ENCODE measurements at regions not wholly inside any gene's neighbourhood (a gene's known extent, or its start where the extent isn't known, plus 50 kb on each side); places are given as distances from the start of the nearest gene placed in this dataset.

GRCh38 chr9:16143310-16143709 lies 590.5 kb downstream of the CCDC171 start:
- Histone ChIP-seq H3K4me1 (replicated peaks; ENCODE audit: insufficient read depth) (no peaks in the 10 kb centered on the region), H3K27ac (no peak overlapping the region), H4K20me1 (ENCODE audit: insufficient read depth) (no peaks in the 10 kb centered on the region), H3K36me3 (ENCODE audit: low read depth) (no peaks in the 10 kb centered on the region), H2AFZ (no peak overlapping the region), H3K79me2 (ENCODE audit: low read depth) (no peaks in the 10 kb centered on the region), H3K9me3 (ENCODE audit: insufficient read depth, low read depth) (no peaks in the 10 kb centered on the region), H3K27me3 (ENCODE audit: insufficient read depth, low read depth) (no peaks in the 10 kb centered on the region), H3K9me2 (ENCODE audit: insufficient read depth) (no peaks in the 10 kb centered on the region), H3K4me3 (no peak overlapping the region), H3F3A (ENCODE audit: insufficient read depth, low read depth) (no peaks in the 10 kb centered on the region), H3K4me2 (no peak overlapping the region)
- no TSS peak for BruUV-seq (replicated peaks)
- CTCF ChIA-PET = interaction anchor here (0.6 kb wide), 1 partner anchor 319 kb away, joined by 3 read pairs; no protein-coding TSS in a partner anchor
- POLR2A ChIA-PET (ENCODE audit: unreplicated experiment) = no interaction called here
- TF ChIP-seq EZH2 (IDR thresholded peaks at IDR 0.05; ENCODE audit: low read depth) (no peak), CTCF (conservative IDR thresholded peaks at IDR 0.05) (no peak)
- DNase-seq = no peak
- intact Hi-C loops (cut with micrococcal nuclease; ENCODE audit: unreplicated experiment) = no loop called here

- POLR2A ChIA-PET (ENCODE audit: unreplicated experiment) = no interaction called here
- Histone ChIP-seq H3K4me2 (no peak overlapping the region), H3K36me3 (ENCODE audit: low read depth) (no peaks in the 10 kb centered on the region), H2AFZ (no peak overlapping the region), H3K9me2 (ENCODE audit: insufficient read depth) (no peaks in the 10 kb centered on the region), H3K9me3 (ENCODE audit: insufficient read depth, low read depth) (no peaks in the 10 kb centered on the region), H3K79me2 (ENCODE audit: low read depth) (no peaks in the 10 kb centered on the region), H3K4me1 (replicated peaks; ENCODE audit: insufficient read depth) (no peaks in the 10 kb centered on the region), H3F3A (ENCODE audit: insufficient read depth, low read depth) (no peaks in the 10 kb centered on the region), H4K20me1 (ENCODE audit: insufficient read depth) (no peaks in the 10 kb centered on the region), H3K4me3 (no peak overlapping the region), H3K27ac (no peak overlapping the region), H3K27me3 (ENCODE audit: insufficient read depth, low read depth) (no peaks in the 10 kb centered on the region)
- CTCF ChIA-PET = no interaction called here
- no TSS peak for BruUV-seq (replicated peaks)
- DNase-seq = no peak
- TF ChIP-seq EZH2 (IDR thresholded peaks at IDR 0.05; ENCODE audit: low read depth) (no peak), CTCF (conservative IDR thresholded peaks at IDR 0.05) (no peak)
- intact Hi-C loops (cut with micrococcal nuclease; ENCODE audit: unreplicated experiment) = no loop called here
These were observed 591.4 kb downstream of the CCDC171 start for GRCh38 chr9:16143947-16144890.

- Histone ChIP-seq H3K36me3 (ENCODE audit: low read depth) (no peaks in the 10 kb centered on the region), H3K9me3 (ENCODE audit: insufficient read depth, low read depth) (no peaks in the 10 kb centered on the region), H3K9me2 (ENCODE audit: insufficient read depth) (no peaks in the 10 kb centered on the region), H3K27ac (no peak overlapping the region), H4K20me1 (ENCODE audit: insufficient read depth) (no peaks in the 10 kb centered on the region), H3K4me1 (replicated peaks; ENCODE audit: insufficient read depth) (no peaks in the 10 kb centered on the region), H3F3A (ENCODE audit: insufficient read depth, low read depth) (no peaks in the 10 kb centered on the region), H3K27me3 (ENCODE audit: insufficient read depth, low read depth) (no peaks in the 10 kb centered on the region), H3K4me2 (no peak overlapping the region), H2AFZ (no peak overlapping the region), H3K79me2 (ENCODE audit: low read depth) (no peaks in the 10 kb centered on the region), H3K4me3 (no peak overlapping the region)
- TF ChIP-seq EZH2 (IDR thresholded peaks at IDR 0.05; ENCODE audit: low read depth) (no peak), CTCF (conservative IDR thresholded peaks at IDR 0.05) (no peak)
- no peak for DNase-seq
- ChIA-PET POLR2A (ENCODE audit: unreplicated experiment) (no interaction called here), CTCF (no interaction called here)
- no TSS peak for BruUV-seq (replicated peaks)
- intact Hi-C loops (cut with micrococcal nuclease; ENCODE audit: unreplicated experiment) = no loop called here
These were observed 592.5 kb downstream of the CCDC171 start for GRCh38 chr9:16145196-16145950.
